Stimulated activated naive B cell treated with anti-CD40 and anti-IgM and Interleukin-4, amounts not matched to agents 10 μg/mL and 1 μg/mL and 100 μg/mL, for 72 hours (primary cell): ENCODE measurements at regions not wholly inside any gene's neighbourhood (a gene's known extent, or its start where the extent isn't known, plus 50 kb on each side); places are given as distances from the start of the nearest gene placed in this dataset.
"Not testable (repeated sequence)": the region's sequence is repeated elsewhere in the genome, so short reads cannot be mapped to it uniquely, and the experiment has no call there.

Source experiments
- ATAC-seq, 2 donors: fragments of 150-1000 bp; cut with Tn5 transposase; replicated peaks; 2 replicates each; pipeline ENCODE4 v1.10.0; 2021; ENCODE audit warnings: moderate library complexity in 1 of 2
- DNase-seq: peaks from one replicate; pipeline ENCODE4 v3.0.0; 2021
- H3K27ac Mint-ChIP-seq: one replicate; pipeline ENCODE4 v1.8.0; 2022; ENCODE audit warnings: mild to moderate bottlenecking, mixed read lengths
- H3K27me3 Mint-ChIP-seq, 2 donors: one replicate each; pipeline ENCODE4 v1.8.0; 2022; ENCODE audit warnings: mixed read lengths in 2 of 2
- H3K36me3 Mint-ChIP-seq, 2 donors: one replicate each; pipeline ENCODE4 v1.8.0; 2022; ENCODE audit warnings: mixed read lengths in 2 of 2, mild to moderate bottlenecking in 1 of 2
- H3K4me1 Mint-ChIP-seq, 2 donors: one replicate each; pipeline ENCODE4 v1.8.0; 2022; ENCODE audit warnings: mixed read lengths in 2 of 2, mild to moderate bottlenecking in 1 of 2
- H3K4me3 Mint-ChIP-seq, 2 donors: one replicate each; pipeline ENCODE4 v1.8.0; 2022; ENCODE audit warnings: mild to moderate bottlenecking in 2 of 2, mixed read lengths in 2 of 2, moderate library complexity in 1 of 2
- H3K9me3 Mint-ChIP-seq, 2 donors: one replicate each; pipeline ENCODE4 v1.8.0; 2022; ENCODE audit warnings: mixed read lengths in 2 of 2, mild to moderate bottlenecking in 1 of 2

DNA sequence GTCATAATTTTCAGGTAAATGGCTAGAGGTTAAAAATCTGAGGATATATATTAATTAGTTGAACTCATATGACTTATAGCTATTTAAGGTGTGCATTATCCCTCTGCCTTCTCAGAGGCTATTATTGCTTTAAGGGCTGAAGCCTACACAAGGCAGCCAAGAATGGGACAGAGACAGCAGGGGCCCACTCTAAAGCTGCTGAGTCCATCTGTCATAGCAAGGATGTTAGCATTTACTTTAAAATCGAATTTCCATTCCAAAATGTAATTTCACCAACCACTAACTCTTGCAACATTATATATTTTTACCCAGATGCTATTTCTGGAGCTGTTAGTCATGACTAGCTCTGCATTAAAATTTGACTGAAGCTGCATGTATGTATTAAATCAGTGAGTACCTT is 236.3 kb upstream of the FSIP2 start:
- Mint-ChIP-seq H3K27me3 (no peaks in the 10 kb centered on the region), H3K27ac (no peak overlapping the region), H3K9me3 (peaks cover 11 to 13% of the 10 kb centered on the region in 2 donors), H3K4me1 (no peaks in the 10 kb centered on the region), H3K36me3 (no peaks in the 10 kb centered on the region), H3K4me3 (no peak overlapping the region)
- DNase-seq, result no peak
- no peak for ATAC-seq

DNA sequence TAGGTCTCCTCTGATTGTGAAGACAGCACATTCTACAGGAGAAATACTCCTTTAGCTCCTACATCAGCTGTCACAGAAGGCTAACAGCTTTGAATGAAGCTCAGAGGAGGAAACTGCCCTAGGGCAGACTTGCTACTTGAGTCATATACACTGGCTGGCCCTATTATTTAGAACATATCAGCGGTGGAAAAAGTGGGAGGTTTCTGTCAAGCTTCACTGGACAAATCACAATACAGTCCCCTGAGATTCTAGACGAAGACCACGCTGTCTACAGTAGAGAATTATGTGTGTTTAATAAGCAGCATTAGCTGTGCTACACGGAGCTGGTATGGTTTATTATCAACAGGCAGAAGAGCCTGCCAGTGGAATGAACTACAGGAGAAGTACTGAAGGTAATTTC is 230.9 kb upstream of the FSIP2 start:
- H3K27me3 Mint-ChIP-seq, result no peaks in the 10 kb centered on the region
- H3K4me3 Mint-ChIP-seq, result no peak overlapping the region
- peaks cover 21 to 26% of the 10 kb centered on the region in 2 donors for H3K9me3 Mint-ChIP-seq
- DNase-seq (no peak), ATAC-seq (peak in 1 of 2 donors; percentile 22)
- no peaks in the 10 kb centered on the region for H3K36me3 Mint-ChIP-seq
- H3K27ac Mint-ChIP-seq, result no peak overlapping the region
- H3K4me1 Mint-ChIP-seq, result no peaks in the 10 kb centered on the region

DNA sequence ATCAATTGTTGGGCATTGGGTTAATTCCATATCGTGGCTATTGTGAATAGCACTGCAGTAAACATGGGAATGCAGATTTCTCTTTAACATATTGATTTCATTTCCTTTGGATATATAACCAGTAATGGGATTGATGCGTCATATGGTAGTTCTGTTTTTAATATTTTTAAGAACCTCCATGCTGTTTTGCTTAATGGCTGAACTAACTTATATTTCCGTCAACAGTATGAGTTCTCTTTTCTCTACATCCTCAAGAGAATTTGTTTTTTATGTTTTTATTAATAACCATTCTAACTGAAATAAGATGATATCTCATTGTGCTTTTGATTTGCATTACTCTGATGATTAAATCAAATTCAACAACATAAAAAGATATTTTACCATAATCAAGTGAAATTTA is 228.5 kb upstream of the FSIP2 start:
- H3K9me3 Mint-ChIP-seq, result peaks cover 15 to 23% of the 10 kb centered on the region in 2 donors

DNA sequence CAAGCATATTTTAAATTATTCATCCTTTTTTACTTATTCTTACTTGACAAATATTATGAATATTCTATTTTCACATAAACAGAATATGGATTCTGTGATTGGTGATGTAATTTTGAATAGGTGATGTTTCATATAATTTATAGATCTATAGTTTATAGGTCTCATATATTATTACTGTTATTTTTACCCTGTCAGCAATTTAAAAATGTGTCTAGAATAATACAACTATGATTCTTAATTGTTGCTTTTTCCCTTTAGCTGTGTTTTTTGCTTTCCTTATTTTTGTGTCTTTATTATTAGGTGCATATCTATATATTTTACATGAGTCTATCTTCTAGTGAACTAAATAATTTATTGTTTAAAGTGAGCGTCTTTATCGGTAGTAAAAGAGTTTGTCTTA is 226.7 kb upstream of the FSIP2 start:
- Mint-ChIP-seq H3K36me3 (no peaks in the 10 kb centered on the region), H3K9me3 (peaks cover 17 to 23% of the 10 kb centered on the region in 2 donors), H3K27me3 (no peaks in the 10 kb centered on the region), H3K4me1 (no peaks in the 10 kb centered on the region), H3K27ac (no peak overlapping the region), H3K4me3 (no peak overlapping the region)
- ATAC-seq (no peak), DNase-seq (no peak)

More for the DNA sequence above, 228.5 kb upstream of the FSIP2 start:
- no peak overlapping the region for H3K4me3 Mint-ChIP-seq
- no peak overlapping the region for H3K27ac Mint-ChIP-seq
- no peak for DNase-seq
- H3K4me1 Mint-ChIP-seq, result no peaks in the 10 kb centered on the region
- H3K27me3 Mint-ChIP-seq, result no peaks in the 10 kb centered on the region
- ATAC-seq, result no peak
- H3K36me3 Mint-ChIP-seq, result no peaks in the 10 kb centered on the region

DNA sequence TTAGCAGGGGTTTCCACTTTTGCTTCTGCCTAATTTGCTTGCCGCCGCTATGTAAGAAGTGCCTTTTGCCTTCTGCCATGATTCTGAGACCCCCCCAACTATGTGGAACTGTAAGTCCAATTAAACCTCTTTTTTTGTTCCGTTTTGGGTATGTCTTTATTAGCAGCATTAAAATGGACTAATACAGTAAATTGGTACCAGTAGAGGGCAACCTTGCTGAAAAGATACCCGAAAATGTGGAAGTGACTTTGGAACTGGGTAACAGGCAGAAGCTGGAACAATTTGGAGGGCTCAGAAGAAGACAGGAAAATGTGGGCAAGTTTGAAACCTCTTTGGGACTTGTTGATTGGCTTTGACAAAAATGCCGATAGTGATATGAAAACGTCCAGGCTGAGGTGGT is 216.1 kb upstream of the FSIP2 start:
- peaks cover 13 to 18% of the 10 kb centered on the region in 2 donors for H3K9me3 Mint-ChIP-seq

DNA sequence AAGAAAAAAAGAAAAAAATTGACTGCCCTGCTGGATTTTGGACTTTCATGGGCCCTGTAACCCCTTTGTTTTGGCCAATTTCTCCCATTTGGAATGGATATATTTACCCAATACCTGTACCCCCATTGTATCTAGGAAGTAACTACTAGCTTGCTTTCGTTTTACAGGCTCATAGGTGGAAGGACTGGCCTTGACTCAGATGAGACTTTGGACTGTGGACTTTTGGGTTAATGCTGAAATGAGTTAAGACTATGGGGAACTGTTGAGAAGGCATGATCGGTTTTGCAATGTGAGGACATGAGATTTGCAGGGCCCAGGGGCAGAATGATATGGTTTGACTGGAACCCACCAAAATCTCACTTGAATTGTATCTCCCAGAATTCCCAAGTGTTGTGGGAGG is 214.4 kb upstream of the FSIP2 start:
- H3K4me3 Mint-ChIP-seq, H3K27ac Mint-ChIP-seq, H3K4me1 Mint-ChIP-seq, ATAC-seq, H3K27me3 Mint-ChIP-seq, DNase-seq, H3K36me3 Mint-ChIP-seq: not testable (repeated sequence)
- peaks cover 15 to 17% of the 10 kb centered on the region in 2 donors for H3K9me3 Mint-ChIP-seq

More for the DNA sequence above, 216.1 kb upstream of the FSIP2 start:
- H3K4me3 Mint-ChIP-seq, result no peak overlapping the region
- H3K27me3 Mint-ChIP-seq, result no peaks in the 10 kb centered on the region
- no peaks in the 10 kb centered on the region for H3K4me1 Mint-ChIP-seq
- no peak for DNase-seq
- ATAC-seq, result no peak
- H3K27ac Mint-ChIP-seq, result no peak overlapping the region
- no peaks in the 10 kb centered on the region for H3K36me3 Mint-ChIP-seq

DNA sequence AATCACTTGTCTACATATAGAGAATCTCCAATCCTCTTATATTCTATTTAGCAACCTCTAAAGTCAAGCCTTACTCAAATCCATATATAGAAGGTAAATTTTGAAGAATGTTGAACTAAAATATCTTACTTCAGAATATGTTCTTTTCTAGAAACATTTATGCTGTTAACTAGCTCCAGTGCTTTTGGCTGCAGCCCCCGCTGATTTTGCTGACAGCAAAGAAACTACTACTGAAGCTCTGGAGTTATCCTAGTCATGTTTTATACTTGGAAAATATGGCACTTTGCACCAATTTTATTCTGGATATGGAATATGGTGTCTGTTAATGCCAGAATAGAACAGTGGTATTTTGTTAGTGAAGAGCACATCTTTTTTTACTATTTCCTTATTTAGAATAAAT is 212.4 kb upstream of the FSIP2 start:
- no peak for ATAC-seq
- no peak overlapping the region for H3K4me3 Mint-ChIP-seq
- H3K9me3 Mint-ChIP-seq, result peaks cover 15 to 20% of the 10 kb centered on the region in 2 donors

DNA sequence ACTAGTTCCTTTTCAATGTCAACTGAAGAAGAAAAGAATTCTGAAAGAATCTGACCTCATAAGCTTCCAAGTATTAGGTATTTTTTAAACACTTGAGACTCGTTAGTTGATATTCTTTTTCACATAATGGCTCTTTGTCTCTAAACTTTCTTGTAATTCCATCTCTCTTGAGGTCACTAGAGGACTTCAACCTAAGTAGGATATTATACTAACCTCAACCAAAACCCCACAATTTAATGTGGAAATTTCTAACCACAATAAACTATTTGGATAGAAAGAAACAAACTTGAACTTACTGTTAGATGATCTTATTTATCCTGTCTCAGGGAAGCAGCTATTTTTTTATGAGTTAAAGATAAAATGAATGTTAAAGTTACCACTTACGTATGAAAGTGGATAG is 206.9 kb upstream of the FSIP2 start:
- ATAC-seq (no peak), DNase-seq (no peak)
- H3K27me3 Mint-ChIP-seq, result no peaks in the 10 kb centered on the region
- no peaks in the 10 kb centered on the region for H3K4me1 Mint-ChIP-seq
- H3K36me3 Mint-ChIP-seq, result no peaks in the 10 kb centered on the region
- H3K4me3 Mint-ChIP-seq, result no peak overlapping the region
- peaks cover 2 to 7% of the 10 kb centered on the region in 2 donors for H3K9me3 Mint-ChIP-seq
- H3K27ac Mint-ChIP-seq, result no peak overlapping the region

More for the DNA sequence above, 212.4 kb upstream of the FSIP2 start:
- H3K27me3 Mint-ChIP-seq, result no peaks in the 10 kb centered on the region
- no peak overlapping the region for H3K27ac Mint-ChIP-seq
- DNase-seq, result no peak
- no peaks in the 10 kb centered on the region for H3K36me3 Mint-ChIP-seq
- H3K4me1 Mint-ChIP-seq, result no peaks in the 10 kb centered on the region

DNA sequence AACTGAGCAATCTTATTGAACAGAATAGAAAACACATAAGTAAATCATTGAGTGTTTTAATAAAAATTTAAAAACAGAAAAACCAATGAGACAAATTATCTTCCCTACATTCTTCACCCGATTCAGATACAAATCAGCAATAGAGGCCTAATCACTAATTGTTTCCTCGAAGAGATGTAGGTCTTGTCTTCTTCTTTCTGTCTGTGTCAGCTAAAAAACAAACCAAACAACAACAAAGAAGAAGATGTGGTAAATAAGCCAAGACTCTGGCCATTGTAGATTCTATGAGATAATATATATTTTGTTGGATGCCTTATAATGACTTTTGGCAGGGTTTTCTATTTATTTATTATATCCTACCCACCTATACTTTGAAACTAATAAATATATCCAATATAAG is 200.9 kb upstream of the FSIP2 start:
- Mint-ChIP-seq H3K27ac (no peak overlapping the region), H3K27me3 (no peaks in the 10 kb centered on the region), H3K36me3 (no peaks in the 10 kb centered on the region), H3K9me3 (no peaks in the 10 kb centered on the region), H3K4me1 (no peaks in the 10 kb centered on the region), H3K4me3 (no peak overlapping the region)
- DNase-seq, result no peak
- ATAC-seq, result no peak

DNA sequence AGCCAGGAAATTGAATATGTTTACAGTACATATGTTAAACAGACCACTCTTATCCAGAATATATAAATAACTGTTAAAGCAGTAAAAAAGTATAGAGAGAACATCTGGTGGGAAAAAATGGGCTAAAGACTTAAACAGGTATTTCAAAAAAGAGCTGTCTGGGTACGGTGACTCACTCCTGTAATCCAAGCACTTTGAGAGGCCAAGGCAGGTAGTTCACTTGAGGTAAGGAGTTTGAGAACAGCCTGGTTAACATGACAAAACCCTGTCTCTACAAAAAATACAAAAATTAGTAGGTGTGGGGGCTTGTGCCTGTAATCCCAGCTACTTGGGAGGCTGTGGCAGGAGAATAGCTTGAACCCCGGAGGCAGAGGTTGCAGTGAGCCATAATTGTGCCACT is 171.4 kb upstream of the FSIP2 start:
- no peak for DNase-seq
- Mint-ChIP-seq H3K4me1 (no peaks in the 10 kb centered on the region), H3K27ac (no peak overlapping the region), H3K36me3 (no peaks in the 10 kb centered on the region), H3K9me3 (peaks cover 0 to 7% of the 10 kb centered on the region in 2 donors), H3K4me3 (no peak overlapping the region), H3K27me3 (no peaks in the 10 kb centered on the region)
- no peak for ATAC-seq

DNA sequence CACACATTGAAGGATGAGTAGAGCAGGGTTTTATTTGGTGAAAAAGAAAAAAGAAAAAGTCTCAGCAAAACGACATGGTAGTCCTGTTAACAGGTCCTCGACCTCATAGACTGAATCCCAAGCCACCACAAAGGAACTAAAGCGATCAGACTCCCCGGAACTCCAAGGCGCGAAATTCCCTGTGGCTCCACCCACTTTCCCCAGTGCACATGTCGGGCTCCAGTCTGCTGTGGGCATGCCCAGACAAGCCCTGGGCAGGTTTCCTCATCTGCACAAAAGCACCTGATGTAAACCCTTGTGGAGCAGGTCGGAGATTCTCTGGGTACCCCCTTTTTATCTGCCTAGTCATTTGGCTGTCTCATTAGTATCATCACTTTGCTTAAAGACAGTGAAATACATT is 170.7 kb upstream of the FSIP2 start:
- Mint-ChIP-seq H3K9me3 (peaks cover 0 to 5% of the 10 kb centered on the region in 2 donors), H3K27me3 (no peaks in the 10 kb centered on the region), H3K36me3 (no peaks in the 10 kb centered on the region), H3K4me3 (no peak overlapping the region), H3K27ac (no peak overlapping the region), H3K4me1 (no peaks in the 10 kb centered on the region)
- DNase-seq, result no peak
- no peak for ATAC-seq

DNA sequence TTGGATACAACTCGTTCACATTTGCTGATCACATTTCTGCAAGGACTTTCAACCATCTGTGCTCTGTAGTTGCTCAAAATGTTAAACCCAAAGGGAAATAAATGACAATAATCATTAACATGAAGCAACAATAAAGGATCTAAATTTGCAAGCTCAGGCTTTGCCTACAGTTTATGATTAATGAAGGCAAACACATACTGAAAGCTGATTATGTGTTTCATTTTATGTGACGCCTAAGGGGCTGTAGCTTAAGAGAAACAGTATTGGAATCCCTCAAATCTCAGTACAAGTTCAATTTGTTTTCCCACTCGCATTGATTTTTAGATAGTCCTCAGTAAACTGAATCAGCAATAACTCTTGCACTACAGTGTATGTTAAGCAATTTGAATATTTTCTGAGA is 160.3 kb upstream of the FSIP2 start:
- no peak for DNase-seq
- ATAC-seq, result no peak
- no peaks in the 10 kb centered on the region for H3K27me3 Mint-ChIP-seq
- H3K4me3 Mint-ChIP-seq, result no peak overlapping the region
- H3K9me3 Mint-ChIP-seq, result no peaks in the 10 kb centered on the region
- H3K27ac Mint-ChIP-seq, result no peak overlapping the region
- H3K4me1 Mint-ChIP-seq, result no peaks in the 10 kb centered on the region
- no peaks in the 10 kb centered on the region for H3K36me3 Mint-ChIP-seq

DNA sequence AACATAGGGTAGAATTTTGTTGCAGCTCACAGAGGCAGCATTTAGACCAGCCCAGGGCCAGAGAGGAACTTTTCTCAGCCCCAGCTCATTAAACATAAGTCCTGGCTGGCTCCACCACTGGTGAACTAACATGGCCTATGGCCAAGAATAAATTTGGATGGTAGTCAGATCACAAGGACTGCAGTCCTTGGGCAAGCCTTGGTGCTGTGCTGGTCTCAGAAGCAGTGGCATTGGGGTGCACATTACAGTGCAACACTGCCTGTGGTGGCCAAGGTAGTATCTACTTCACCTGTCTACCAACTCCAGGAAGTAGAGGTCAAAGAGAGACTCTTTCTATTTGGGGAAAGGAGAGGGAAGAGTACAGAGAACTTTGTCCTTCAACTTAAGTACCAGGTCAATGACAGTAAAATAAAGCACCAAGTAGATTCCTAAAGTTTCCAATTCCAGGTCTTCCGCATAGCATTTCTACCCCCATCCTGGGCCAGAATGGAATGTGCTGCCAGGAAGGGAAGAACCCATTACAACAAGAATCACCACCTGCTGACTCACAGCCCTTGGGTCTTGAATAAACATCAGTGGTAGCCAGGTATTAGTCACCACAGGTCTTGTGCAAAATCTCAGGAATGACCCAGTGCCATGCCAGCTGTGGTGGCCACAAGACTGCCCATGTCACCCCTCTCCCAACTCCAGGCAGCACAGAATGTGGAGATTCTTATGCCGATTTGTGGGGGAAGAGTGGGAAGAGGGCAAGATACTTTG is 155.4 kb upstream of the FSIP2 start:
- DNase-seq (no peak), ATAC-seq (peak in 1 of 2 donors; percentile 7)
- Mint-ChIP-seq H3K36me3 (no peaks in the 10 kb centered on the region), H3K4me3 (no peak overlapping the region), H3K27me3 (no peaks in the 10 kb centered on the region), H3K9me3 (peaks cover 3 to 13% of the 10 kb centered on the region in 2 donors), H3K4me1 (no peaks in the 10 kb centered on the region), H3K27ac (no peak overlapping the region)

DNA sequence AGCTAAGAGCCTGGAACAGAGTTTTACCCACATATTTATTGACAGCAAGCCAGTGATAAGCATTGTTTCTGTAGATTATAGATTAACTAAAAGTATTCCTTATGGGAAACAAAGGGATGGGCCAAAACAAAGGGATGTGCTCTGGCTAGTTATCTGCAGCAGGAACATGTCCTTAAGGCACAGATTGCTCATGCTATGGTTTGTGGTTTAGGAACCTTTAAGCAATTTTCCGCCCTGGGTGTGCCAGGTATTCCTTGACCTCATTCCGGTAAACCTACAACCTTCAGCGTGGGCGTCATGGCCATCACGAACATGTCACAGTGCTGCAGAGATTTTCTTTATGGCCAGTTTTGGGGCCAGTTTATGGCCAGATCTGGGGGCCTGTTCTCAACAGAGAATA is 153.4 kb upstream of the FSIP2 start:
- H3K27me3 Mint-ChIP-seq, H3K36me3 Mint-ChIP-seq, ATAC-seq, H3K4me3 Mint-ChIP-seq, H3K27ac Mint-ChIP-seq, H3K4me1 Mint-ChIP-seq, DNase-seq: not testable (repeated sequence)
- H3K9me3 Mint-ChIP-seq, result peaks cover 8 to 17% of the 10 kb centered on the region in 2 donors

DNA sequence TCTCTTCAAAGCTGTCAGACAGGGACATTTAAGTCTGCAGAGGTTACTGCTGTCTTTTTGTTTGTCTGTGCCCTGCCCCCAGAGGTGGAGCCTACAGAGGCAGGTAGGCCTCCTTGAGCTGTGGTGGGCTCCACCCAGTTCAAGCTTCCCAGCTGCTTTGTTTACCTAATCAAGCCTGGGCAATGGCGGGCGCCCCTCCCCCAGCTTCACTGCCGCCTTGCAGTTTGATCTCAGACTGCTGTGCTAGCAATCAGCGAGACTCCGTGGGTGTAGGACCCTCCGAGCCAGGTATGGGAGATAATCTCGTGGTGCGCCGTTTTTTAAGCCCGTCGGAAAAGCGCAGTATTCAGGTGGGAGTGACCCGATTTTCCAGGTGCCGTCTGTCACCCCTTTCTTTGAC is 147.3 kb upstream of the FSIP2 start:
- not testable (repeated sequence) for H3K36me3 Mint-ChIP-seq, H3K27ac Mint-ChIP-seq, H3K27me3 Mint-ChIP-seq, H3K4me3 Mint-ChIP-seq, ATAC-seq, H3K4me1 Mint-ChIP-seq, DNase-seq
- peaks cover 11 to 17% of the 10 kb centered on the region in 2 donors for H3K9me3 Mint-ChIP-seq
